Breast epithelium (tissue), 3 donors: ENCODE measurements at regions not wholly inside any gene's neighbourhood (a gene's known extent, or its start where the extent isn't known, plus 50 kb on each side); places are given as distances from the start of the nearest gene placed in this dataset.

Experiments
- POLR2A ChIP-seq: fragments of 450-650 bp; IDR thresholded peaks from one replicate; pipeline ENCODE4 v1.6.1; 2016; ENCODE audit warnings: antibody characterized with exemption, mild to moderate bottlenecking, moderate library complexity
- POLR2AphosphoS5 ChIP-seq, 3 donors: sonication (generic); formaldehyde crosslinking; IDR thresholded peaks; one replicate each; pipeline ENCODE4 v1.6.1; 2017; ENCODE audit warnings: antibody characterized with exemption in 3 of 3
- TF ChIP-seq, protein P1 (sequence below), 3 donors: fragments of 450-650 bp; IDR thresholded peaks; one replicate each; pipeline ENCODE4 v1.5.1; 2016 to 2017; ENCODE audit warnings: antibody characterized with exemption in 3 of 3, mild to moderate bottlenecking in 3 of 3, moderate library complexity in 3 of 3

DNA sequence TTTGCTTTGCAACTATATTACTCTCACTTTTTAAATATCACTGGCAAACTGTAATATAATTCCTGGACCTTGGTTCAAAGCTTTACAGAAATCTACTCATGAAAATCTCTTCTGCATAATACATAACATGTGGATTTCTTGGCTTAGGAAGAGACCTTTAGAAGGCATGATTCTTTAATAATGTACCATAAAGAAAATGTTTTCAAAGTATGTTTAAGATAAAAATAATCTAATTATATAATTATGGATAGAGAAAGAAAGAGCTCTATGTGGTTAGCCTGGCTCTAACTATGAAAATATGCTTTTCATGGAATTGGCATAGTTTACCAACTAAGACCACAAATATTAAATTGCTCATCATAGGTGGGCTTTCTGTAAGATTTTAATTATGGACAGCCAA lies 817.8 kb downstream of the TLE1 start:
- TF ChIP-seq, protein P1, sequence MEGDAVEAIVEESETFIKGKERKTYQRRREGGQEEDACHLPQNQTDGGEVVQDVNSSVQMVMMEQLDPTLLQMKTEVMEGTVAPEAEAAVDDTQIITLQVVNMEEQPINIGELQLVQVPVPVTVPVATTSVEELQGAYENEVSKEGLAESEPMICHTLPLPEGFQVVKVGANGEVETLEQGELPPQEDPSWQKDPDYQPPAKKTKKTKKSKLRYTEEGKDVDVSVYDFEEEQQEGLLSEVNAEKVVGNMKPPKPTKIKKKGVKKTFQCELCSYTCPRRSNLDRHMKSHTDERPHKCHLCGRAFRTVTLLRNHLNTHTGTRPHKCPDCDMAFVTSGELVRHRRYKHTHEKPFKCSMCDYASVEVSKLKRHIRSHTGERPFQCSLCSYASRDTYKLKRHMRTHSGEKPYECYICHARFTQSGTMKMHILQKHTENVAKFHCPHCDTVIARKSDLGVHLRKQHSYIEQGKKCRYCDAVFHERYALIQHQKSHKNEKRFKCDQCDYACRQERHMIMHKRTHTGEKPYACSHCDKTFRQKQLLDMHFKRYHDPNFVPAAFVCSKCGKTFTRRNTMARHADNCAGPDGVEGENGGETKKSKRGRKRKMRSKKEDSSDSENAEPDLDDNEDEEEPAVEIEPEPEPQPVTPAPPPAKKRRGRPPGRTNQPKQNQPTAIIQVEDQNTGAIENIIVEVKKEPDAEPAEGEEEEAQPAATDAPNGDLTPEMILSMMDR (IDR thresholded peaks at IDR 0.05), result no peak
- TF ChIP-seq POLR2A (no peak), POLR2AphosphoS5 (IDR thresholded peaks at IDR 0.05) (no peak)
